IPS-20b (cell line): ENCODE measurements at regions not wholly inside any gene's neighbourhood (a gene's known extent, or its start where the extent isn't known, plus 50 kb on each side); places are given as distances from the start of the nearest gene placed in this dataset.

Source experiments
- H3K27ac ChIP-seq: one replicate; pipeline ENCODE4 v1.5.1; 2013; ENCODE audit warnings: low read length
- H3K27me3 ChIP-seq: 2 replicates; pipeline ENCODE4 v1.6.1; 2013; ENCODE audit warnings: mild to moderate bottlenecking, low read length, inconsistent platforms; ENCODE audit not compliant: insufficient read depth
- H3K36me3 ChIP-seq: 2 replicates; pipeline ENCODE4 v1.6.1; 2013; ENCODE audit warnings: low read depth, mild to moderate bottlenecking, inconsistent platforms, low read length, moderate library complexity; ENCODE audit not compliant: insufficient read depth
- H3K4me1 ChIP-seq: 2 replicates; pipeline ENCODE4 v1.6.1; 2013; ENCODE audit warnings: mild to moderate bottlenecking, control low read depth, inconsistent platforms, low read length, moderate library complexity; ENCODE audit not compliant: insufficient read depth
- H3K4me3 ChIP-seq: 2 replicates; pipeline ENCODE4 v1.5.1; 2013; ENCODE audit warnings: mild to moderate bottlenecking, low read length, inconsistent platforms
- H3K9ac ChIP-seq: 2 replicates; pipeline ENCODE4 v1.6.1; 2013; ENCODE audit warnings: low read depth, mild to moderate bottlenecking, inconsistent platforms, low read length, moderate library complexity
- H3K9me3 ChIP-seq: 2 replicates; pipeline ENCODE4 v1.6.1; 2013; ENCODE audit warnings: mild to moderate bottlenecking, low read depth, low read length, inconsistent platforms; ENCODE audit not compliant: insufficient read depth

DNA sequence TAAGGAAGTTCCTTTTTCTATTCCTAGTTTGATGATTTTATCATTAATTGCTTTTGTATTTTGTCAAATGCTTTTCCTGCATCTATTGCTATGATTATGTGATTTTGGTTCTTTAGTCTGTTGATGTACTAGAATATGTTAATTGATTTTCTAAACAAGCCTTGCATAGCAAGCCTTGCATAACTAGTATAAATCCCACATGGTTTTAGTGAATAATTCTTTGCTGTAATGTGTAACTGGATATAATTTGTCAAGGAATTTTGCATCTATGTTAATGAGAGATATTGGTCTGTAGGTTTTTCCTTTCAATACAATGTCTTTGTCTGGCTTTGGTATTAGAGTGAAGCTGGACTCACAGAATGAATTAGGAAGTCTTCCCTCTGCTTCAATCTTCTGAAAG, 460.2 kb downstream of the LTN1 start:
- H3K9me3 ChIP-seq, result no peaks in the 10 kb centered on the region
- no peaks in the 10 kb centered on the region for H3K4me1 ChIP-seq
- H3K27ac ChIP-seq, result no peak overlapping the region
- H3K36me3 ChIP-seq, result no peaks in the 10 kb centered on the region
- no peaks in the 10 kb centered on the region for H3K27me3 ChIP-seq
- H3K9ac ChIP-seq, result no peak overlapping the region
- H3K4me3 ChIP-seq, result no peak overlapping the region

DNA sequence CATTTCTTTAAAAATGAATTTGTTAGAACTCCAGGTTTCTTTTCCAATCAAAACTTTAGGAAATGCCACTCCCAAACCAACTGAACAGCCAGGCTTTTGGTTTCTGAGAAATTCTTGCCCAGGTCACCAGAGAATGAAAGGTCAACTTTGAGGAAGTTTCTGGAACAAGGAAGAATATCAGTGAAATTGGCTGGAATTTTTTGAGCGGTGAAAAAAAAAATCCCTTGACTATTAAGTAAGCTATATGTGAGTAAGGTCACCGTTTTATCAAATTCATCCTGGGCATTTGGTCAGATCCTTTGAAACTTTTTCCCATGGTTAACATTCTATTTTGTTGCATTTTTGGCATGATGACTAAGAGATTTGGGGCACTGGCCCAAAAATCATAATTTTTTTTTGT, 469.3 kb downstream of the LTN1 start:
- no peak overlapping the region for H3K4me3 ChIP-seq
- no peak overlapping the region for H3K9ac ChIP-seq

GRCh38 chr21:28522014-28522799, 470.5 kb downstream of the LTN1 start:
- Histone ChIP-seq H3K9me3 (no peaks in the 10 kb centered on the region), H3K27me3 (no peaks in the 10 kb centered on the region), H3K27ac (no peak overlapping the region), H3K4me3 (no peak overlapping the region), H3K4me1 (no peaks in the 10 kb centered on the region; the same call in none of the 2 replicates), H3K36me3 (no peaks in the 10 kb centered on the region), H3K9ac (no peak overlapping the region)

More for the DNA sequence above, 469.3 kb downstream of the LTN1 start:
- Histone ChIP-seq H3K36me3 (no peaks in the 10 kb centered on the region), H3K27ac (no peak overlapping the region), H3K9me3 (no peaks in the 10 kb centered on the region), H3K27me3 (no peaks in the 10 kb centered on the region), H3K4me1 (no peaks in the 10 kb centered on the region; the same call in 1 of the 2 replicates)

GRCh38 chr21:28518630-28519029, 474.0 kb downstream of the LTN1 start:
- no peak overlapping the region for H3K9ac ChIP-seq
- H3K36me3 ChIP-seq, result no peaks in the 10 kb centered on the region
- no peak overlapping the region for H3K27ac ChIP-seq
- H3K4me1 ChIP-seq, result no peaks in the 10 kb centered on the region; the same call in none of the 2 replicates
- no peak overlapping the region for H3K4me3 ChIP-seq
- no peaks in the 10 kb centered on the region for H3K27me3 ChIP-seq
- H3K9me3 ChIP-seq, result no peaks in the 10 kb centered on the region

DNA sequence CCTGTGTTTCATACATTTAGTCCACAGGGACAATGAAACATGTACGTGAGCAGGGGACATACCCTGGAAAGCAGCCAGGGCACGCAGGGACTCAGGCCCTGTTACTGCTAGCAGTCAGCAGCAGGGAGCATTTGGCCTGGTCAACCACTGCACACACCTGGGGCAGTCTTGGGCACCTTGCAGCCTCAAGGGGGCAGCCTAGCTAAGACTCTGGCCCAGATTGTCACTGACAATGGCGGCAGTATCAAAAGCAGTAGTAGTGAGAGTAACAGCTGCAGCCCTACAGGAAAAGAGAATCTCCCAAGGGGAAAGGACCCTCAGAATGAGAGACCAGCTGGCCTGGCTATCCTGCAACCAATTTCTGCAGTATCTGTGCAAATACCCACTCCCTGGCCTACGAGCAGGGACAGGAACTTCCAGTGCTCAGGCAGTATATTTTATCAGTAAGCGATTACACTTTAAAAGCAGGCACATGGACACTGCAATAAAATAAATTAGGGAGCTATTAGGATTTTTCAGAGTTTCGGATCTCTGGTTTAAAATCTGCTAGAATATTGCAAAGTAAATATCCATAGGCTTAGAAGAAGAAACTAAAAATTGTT, 475.6 kb downstream of the LTN1 start:
- Histone ChIP-seq H3K9ac (no peak overlapping the region), H3K4me3 (no peak overlapping the region), H3K27ac (no peak overlapping the region)

DNA sequence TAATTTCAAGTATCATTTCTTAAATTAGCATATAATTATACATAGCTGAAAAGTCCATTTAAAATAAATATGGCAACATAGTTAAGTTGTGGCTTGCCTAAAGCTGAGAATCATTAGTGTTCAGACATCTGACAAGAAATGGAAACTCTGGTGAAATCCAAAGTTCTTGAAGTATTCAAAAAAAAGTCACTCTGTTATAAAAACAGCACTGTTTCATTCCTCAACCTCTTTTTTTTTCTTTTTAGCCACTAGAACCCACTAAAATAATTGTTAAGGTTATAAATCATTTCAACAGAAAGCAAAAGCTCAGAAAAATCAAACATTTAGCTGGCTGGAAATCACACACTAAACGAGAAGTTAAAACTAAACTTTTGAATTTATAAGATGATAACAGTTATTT, 476.7 kb downstream of the LTN1 start:
- no peaks in the 10 kb centered on the region for H3K9me3 ChIP-seq
- no peak overlapping the region for H3K27ac ChIP-seq
- H3K4me3 ChIP-seq, result no peak overlapping the region
- no peaks in the 10 kb centered on the region for H3K36me3 ChIP-seq
- H3K27me3 ChIP-seq, result no peaks in the 10 kb centered on the region
- no peaks in the 10 kb centered on the region; the same call in 1 of the 2 replicates for H3K4me1 ChIP-seq
- no peak overlapping the region for H3K9ac ChIP-seq

More for the DNA sequence above, 475.6 kb downstream of the LTN1 start:
- Histone ChIP-seq H3K4me1 (no peaks in the 10 kb centered on the region; the same call in 1 of the 2 replicates), H3K27me3 (no peaks in the 10 kb centered on the region), H3K36me3 (no peaks in the 10 kb centered on the region), H3K9me3 (no peaks in the 10 kb centered on the region)

GRCh38 chr21:28513428-28513827, 479.2 kb downstream of the LTN1 start:
- Histone ChIP-seq H3K4me1 (no peaks in the 10 kb centered on the region; the same call in 1 of the 2 replicates), H3K36me3 (no peaks in the 10 kb centered on the region), H3K9me3 (no peaks in the 10 kb centered on the region), H3K27me3 (no peaks in the 10 kb centered on the region), H3K4me3 (no peak overlapping the region), H3K27ac (no peak overlapping the region), H3K9ac (no peak overlapping the region)

DNA sequence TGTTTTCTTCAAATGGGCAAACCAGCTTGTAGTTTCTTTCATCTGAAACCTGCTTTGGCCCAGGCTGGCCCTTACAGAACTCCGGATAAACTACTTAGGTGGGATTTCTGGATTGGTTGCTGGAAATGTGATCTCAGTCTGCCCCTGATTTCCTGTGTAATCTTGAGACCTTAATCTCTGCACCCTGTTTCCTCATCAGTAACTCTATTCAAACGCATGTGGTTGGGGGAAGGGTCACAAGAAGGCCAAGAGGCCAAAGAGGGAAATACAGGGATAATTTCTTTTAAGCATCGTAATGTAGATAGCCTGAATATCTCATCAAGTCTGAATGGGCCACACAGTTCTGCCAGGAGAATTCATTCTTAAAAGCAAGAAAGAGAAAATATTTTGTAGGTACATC, 483.6 kb downstream of the LTN1 start:
- H3K27ac ChIP-seq, result no peak overlapping the region
- H3K4me1 ChIP-seq, result no peaks in the 10 kb centered on the region; the same call in 1 of the 2 replicates
- H3K9ac ChIP-seq, result no peak overlapping the region
- no peaks in the 10 kb centered on the region for H3K36me3 ChIP-seq
- H3K4me3 ChIP-seq, result no peak overlapping the region
- no peaks in the 10 kb centered on the region for H3K27me3 ChIP-seq
- peaks cover 11% of the 10 kb centered on the region for H3K9me3 ChIP-seq

DNA sequence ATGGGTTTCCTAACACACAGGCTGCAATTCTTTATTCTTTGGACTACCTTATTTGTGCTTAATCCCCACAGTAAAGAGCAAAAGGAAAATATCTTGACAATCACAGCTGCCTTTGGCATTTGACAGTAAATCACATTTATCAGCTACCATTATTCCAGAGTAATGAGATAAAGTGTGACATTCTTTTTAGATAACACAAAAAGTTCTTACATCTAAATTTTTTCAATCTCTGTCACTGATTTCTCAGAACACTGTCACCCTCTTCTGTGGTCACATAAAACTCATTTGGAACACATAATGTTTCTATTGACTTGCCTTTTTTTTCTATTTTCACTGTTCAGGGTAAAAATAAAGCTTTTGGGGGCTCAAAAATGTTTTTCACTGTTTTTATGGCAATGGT, 484.6 kb downstream of the LTN1 start:
- no peaks in the 10 kb centered on the region for H3K36me3 ChIP-seq
- H3K9me3 ChIP-seq, result peaks cover 11% of the 10 kb centered on the region
- H3K4me3 ChIP-seq, result no peak overlapping the region
- no peak overlapping the region for H3K9ac ChIP-seq
- no peaks in the 10 kb centered on the region; the same call in 1 of the 2 replicates for H3K4me1 ChIP-seq
- no peak overlapping the region for H3K27ac ChIP-seq
- H3K27me3 ChIP-seq, result no peaks in the 10 kb centered on the region

DNA sequence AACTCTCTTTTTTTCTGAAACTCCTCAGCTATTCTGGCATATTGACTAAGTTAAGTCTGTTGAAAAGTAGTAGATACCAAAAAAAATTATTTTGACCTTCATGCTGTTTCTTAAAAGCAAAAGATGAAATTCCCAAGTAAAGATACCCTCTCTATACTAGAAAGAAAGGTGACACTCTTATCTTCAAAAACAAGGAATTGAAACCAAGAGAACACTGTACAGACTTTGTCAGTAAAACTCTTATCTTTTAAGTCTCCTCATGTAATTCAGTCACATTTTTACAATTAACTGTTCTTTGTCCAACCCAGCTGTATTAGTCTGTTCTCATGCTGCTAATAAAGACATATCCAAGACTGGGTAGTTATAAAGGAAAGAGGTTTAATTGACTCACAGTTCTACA, 496.2 kb downstream of the LTN1 start:
- Histone ChIP-seq H3K9ac (no peak overlapping the region), H3K4me3 (no peak overlapping the region), H3K9me3 (no peaks in the 10 kb centered on the region), H3K36me3 (no peaks in the 10 kb centered on the region), H3K4me1 (no peaks in the 10 kb centered on the region; the same call in 1 of the 2 replicates), H3K27me3 (no peaks in the 10 kb centered on the region), H3K27ac (no peak overlapping the region)

DNA sequence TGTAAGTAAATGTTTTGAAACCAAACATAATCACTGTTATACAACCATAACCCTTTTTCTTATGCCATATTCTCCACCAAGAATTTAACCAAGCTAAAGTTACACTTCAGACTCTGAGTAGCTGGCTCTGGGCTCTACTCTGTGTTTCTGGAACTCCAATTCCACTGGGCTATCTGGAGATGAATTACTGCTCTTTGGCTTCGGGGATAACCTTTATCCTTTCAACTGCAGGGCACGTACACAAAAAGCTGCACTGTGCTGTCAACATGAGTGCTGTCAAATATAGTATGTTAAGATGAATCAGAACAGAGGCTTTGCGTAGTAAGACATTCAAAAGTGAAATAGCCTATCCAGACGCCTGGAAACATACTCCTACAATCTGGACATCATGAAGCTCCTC, 500.6 kb downstream of the LTN1 start:
- Histone ChIP-seq H3K9me3 (no peaks in the 10 kb centered on the region), H3K4me1 (peaks cover 4% of the 10 kb centered on the region; the same call in 1 of the 2 replicates), H3K27me3 (no peaks in the 10 kb centered on the region), H3K36me3 (no peaks in the 10 kb centered on the region), H3K9ac (no peak overlapping the region), H3K4me3 (no peak overlapping the region), H3K27ac (no peak overlapping the region)

- Histone ChIP-seq H3K9me3 (no peaks in the 10 kb centered on the region), H3K9ac (no peak overlapping the region), H3K36me3 (no peaks in the 10 kb centered on the region)
Observed at GRCh38 chr21:28489821-28490350, 502.8 kb downstream of the LTN1 start.

More at GRCh38 chr21:28489821-28490350, 502.8 kb downstream of the LTN1 start:
- Histone ChIP-seq H3K27me3 (no peaks in the 10 kb centered on the region), H3K4me1 (peaks cover 4% of the 10 kb centered on the region; the same call in 1 of the 2 replicates), H3K4me3 (no peak overlapping the region), H3K27ac (no peak overlapping the region)
